ENCODE measurements at regions not wholly inside any gene's neighbourhood (a gene's known extent, or its start where the extent isn't known, plus 50 kb on each side); places are given as distances from the start of the nearest gene placed in this dataset.

- no TSS peak for BruUV-seq (replicated peaks)
- no peaks in the 10 kb centered on the region for H3K4me1 ChIP-seq
- DNase-seq, result no peak
- no peak overlapping the region for H3K4me3 Mint-ChIP-seq (ENCODE audit: unreplicated experiment)
- ChIA-PET CTCF (no interaction called here), POLR2A (no interaction called here)
- no peaks in the 10 kb centered on the region for H3K36me3 ChIP-seq (ENCODE audit: control insufficient read depth, insufficient read depth, low read length)
- intact Hi-C loops (cut with micrococcal nuclease; ENCODE audit: unreplicated experiment), result no loop called here
- peaks cover 28% of the 10 kb centered on the region for H3K9me3 Mint-ChIP-seq (ENCODE audit: unreplicated experiment)
- H3K4me3 ChIP-seq (ENCODE audit: low read depth, low read length), result no peak overlapping the region
- no peaks in the 10 kb centered on the region for H3K27me3 Mint-ChIP-seq (ENCODE audit: insufficient read depth, unreplicated experiment)
- no peaks in the 10 kb centered on the region for H3K36me3 Mint-ChIP-seq (ENCODE audit: insufficient read depth, unreplicated experiment)
- H3K9me3 ChIP-seq, result peaks cover 4% of the 10 kb centered on the region; the same call in 1 of the 2 replicates
- H3K27ac Mint-ChIP-seq (ENCODE audit: unreplicated experiment), result no peak overlapping the region
- no peaks in the 10 kb centered on the region for H3K4me1 Mint-ChIP-seq (ENCODE audit: low read depth, unreplicated experiment)
- H3K27me3 ChIP-seq (replicated peaks; ENCODE audit: control insufficient read depth, insufficient read depth, low read length), result no peaks in the 10 kb centered on the region
- TF ChIP-seq CTCF (IDR thresholded peaks at IDR 0.05; ENCODE audit: insufficient read depth in 1 of 2, low read depth in 1 of 2, low read length in 1 of 2, severe bottlenecking in 1 of 2, unreplicated experiment in 1 of 2), result no peak
Measured at GRCh38 chr9:31950756-31951155, 433.7 kb upstream of the ACO1 start.

GRCh38 chr9:31958572-31958971, 425.9 kb upstream of the ACO1 start:
- Histone ChIP-seq H3K27me3 (replicated peaks; ENCODE audit: control insufficient read depth, insufficient read depth, low read length) (no peaks in the 10 kb centered on the region), H3K4me1 (no peaks in the 10 kb centered on the region), H3K9me3 (peaks cover 4% of the 10 kb centered on the region; the same call in 1 of the 2 replicates), H3K4me3 (ENCODE audit: low read depth, low read length) (no peak overlapping the region), H3K36me3 (ENCODE audit: control insufficient read depth, insufficient read depth, low read length) (no peaks in the 10 kb centered on the region)
- no peak for DNase-seq
- intact Hi-C loops (cut with micrococcal nuclease; ENCODE audit: unreplicated experiment), result no loop called here
- H3K4me3 Mint-ChIP-seq (ENCODE audit: unreplicated experiment), result no peak overlapping the region
- no peak overlapping the region for H3K27ac Mint-ChIP-seq (ENCODE audit: unreplicated experiment)
- no peaks in the 10 kb centered on the region for H3K36me3 Mint-ChIP-seq (ENCODE audit: insufficient read depth, unreplicated experiment)
- peaks cover 46% of the 10 kb centered on the region for H3K9me3 Mint-ChIP-seq (ENCODE audit: unreplicated experiment)
- BruUV-seq (replicated peaks), result no TSS peak
- CTCF ChIA-PET, result no interaction called here
- H3K27me3 Mint-ChIP-seq (ENCODE audit: insufficient read depth, unreplicated experiment), result no peaks in the 10 kb centered on the region
- POLR2A ChIA-PET, result no interaction called here
- H3K4me1 Mint-ChIP-seq (ENCODE audit: low read depth, unreplicated experiment), result no peaks in the 10 kb centered on the region
- no peak for TF ChIP-seq CTCF (IDR thresholded peaks at IDR 0.05; ENCODE audit: insufficient read depth in 1 of 2, low read depth in 1 of 2, low read length in 1 of 2, severe bottlenecking in 1 of 2, unreplicated experiment in 1 of 2)

GRCh38 chr9:31969552-31969951, 414.9 kb upstream of the ACO1 start:
- no peak overlapping the region for H3K4me3 Mint-ChIP-seq (ENCODE audit: unreplicated experiment)
- H3K4me1 ChIP-seq, result no peaks in the 10 kb centered on the region
- BruUV-seq (replicated peaks), result no TSS peak
- no peaks in the 10 kb centered on the region for H3K36me3 Mint-ChIP-seq (ENCODE audit: insufficient read depth, unreplicated experiment)
- H3K4me3 ChIP-seq (ENCODE audit: low read depth, low read length), result no peak overlapping the region
- H3K27me3 Mint-ChIP-seq (ENCODE audit: insufficient read depth, unreplicated experiment), result no peaks in the 10 kb centered on the region
- TF ChIP-seq CTCF (IDR thresholded peaks at IDR 0.05; ENCODE audit: insufficient read depth in 1 of 2, low read depth in 1 of 2, low read length in 1 of 2, severe bottlenecking in 1 of 2, unreplicated experiment in 1 of 2), result no peak
- intact Hi-C loops (cut with micrococcal nuclease; ENCODE audit: unreplicated experiment), result no loop called here
- POLR2A ChIA-PET, result no interaction called here
- no peaks in the 10 kb centered on the region for H3K36me3 ChIP-seq (ENCODE audit: control insufficient read depth, insufficient read depth, low read length)
- H3K27me3 ChIP-seq (replicated peaks; ENCODE audit: control insufficient read depth, insufficient read depth, low read length), result no peaks in the 10 kb centered on the region
- H3K27ac Mint-ChIP-seq (ENCODE audit: unreplicated experiment), result no peak overlapping the region
- CTCF ChIA-PET, result no interaction called here
- H3K9me3 Mint-ChIP-seq (ENCODE audit: unreplicated experiment), result no peaks in the 10 kb centered on the region
- no peaks in the 10 kb centered on the region for H3K9me3 ChIP-seq
- no peak for DNase-seq
- no peaks in the 10 kb centered on the region for H3K4me1 Mint-ChIP-seq (ENCODE audit: low read depth, unreplicated experiment)
